Chondrocyte (in vitro differentiated cells): ENCODE measurements at regions not wholly inside any gene's neighbourhood (a gene's known extent, or its start where the extent isn't known, plus 50 kb on each side); places are given as distances from the start of the nearest gene placed in this dataset.

Source experiments
- DNase-seq: peaks from one replicate; pipeline ENCODE4 v3.0.0; 2021; ENCODE audit warnings: mixed read lengths, low spot score
- H3K27ac Mint-ChIP-seq: one replicate; pipeline ENCODE4 v1.8.0; 2021; ENCODE audit warnings: mild to moderate bottlenecking, moderate library complexity, mixed read lengths; ENCODE audit not compliant: unreplicated experiment
- H3K27me3 Mint-ChIP-seq: 2 replicates; pipeline ENCODE4 v1.8.0; 2021; ENCODE audit warnings: low read depth, mixed read lengths
- H3K36me3 Mint-ChIP-seq: 2 replicates; pipeline ENCODE4 v1.8.0; 2021; ENCODE audit warnings: low read depth, mixed read lengths
- H3K4me1 Mint-ChIP-seq: 2 replicates; pipeline ENCODE4 v1.8.0; 2021; ENCODE audit warnings: low read depth, mild to moderate bottlenecking, mixed read lengths
- H3K4me3 Mint-ChIP-seq: one replicate; pipeline ENCODE4 v1.8.0; 2021; ENCODE audit warnings: mild to moderate bottlenecking, moderate library complexity, mixed read lengths; ENCODE audit not compliant: unreplicated experiment
- H3K9me3 Mint-ChIP-seq: 2 replicates; pipeline ENCODE4 v1.8.0; 2021; ENCODE audit warnings: low read depth, mixed read lengths
- CTCF ChIP-seq: fragments of 200-600 bp; sonication (generic); IDR thresholded peaks from 2 replicates; pipeline ENCODE4 v1.5.0; 2021; ENCODE audit warnings: antibody characterized with exemption, mild to moderate bottlenecking, moderate library complexity

DNA sequence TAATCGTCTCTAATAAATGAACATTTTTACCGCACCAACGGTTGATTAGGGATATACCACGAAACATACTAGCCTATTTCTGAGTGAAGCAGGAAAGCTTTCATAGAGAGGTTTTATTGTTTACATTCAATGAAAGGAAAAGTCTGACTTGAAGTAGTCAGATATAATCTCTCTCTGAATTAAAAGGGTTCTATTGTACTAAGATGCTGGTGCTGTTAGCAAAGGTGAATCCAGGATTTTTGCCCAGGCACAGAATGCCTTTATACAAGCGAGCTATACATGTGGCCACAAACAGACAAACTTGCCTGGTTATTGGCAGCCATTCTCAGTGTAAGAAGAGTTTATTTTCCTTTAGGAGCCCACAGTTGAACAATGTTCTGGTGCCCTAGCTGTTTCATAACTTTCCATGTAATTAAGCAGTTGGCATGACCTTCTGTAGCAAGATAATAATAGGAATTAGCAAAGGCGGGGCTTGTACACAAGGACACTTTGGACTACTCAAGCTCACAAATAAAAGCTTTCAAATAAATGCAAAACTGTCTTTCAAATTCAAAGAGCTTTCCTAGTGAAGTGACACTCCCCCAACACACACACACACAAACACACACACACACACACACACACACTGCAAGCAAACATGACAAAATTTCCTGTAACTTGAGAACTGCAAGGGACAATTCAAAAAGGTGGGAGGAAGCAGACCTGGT, 198.7 kb upstream of the MAP3K1 start:
- Mint-ChIP-seq H3K27ac (peak overlapping the region; percentile 11), H3K9me3 (peaks cover 25% of the 10 kb centered on the region), H3K4me3 (no peak overlapping the region), H3K4me1 (peaks cover 34% of the 10 kb centered on the region), H3K27me3 (no peaks in the 10 kb centered on the region), H3K36me3 (peaks cover 13% of the 10 kb centered on the region)
- TF ChIP-seq CTCF, result no peak
- no peak for DNase-seq

DNA sequence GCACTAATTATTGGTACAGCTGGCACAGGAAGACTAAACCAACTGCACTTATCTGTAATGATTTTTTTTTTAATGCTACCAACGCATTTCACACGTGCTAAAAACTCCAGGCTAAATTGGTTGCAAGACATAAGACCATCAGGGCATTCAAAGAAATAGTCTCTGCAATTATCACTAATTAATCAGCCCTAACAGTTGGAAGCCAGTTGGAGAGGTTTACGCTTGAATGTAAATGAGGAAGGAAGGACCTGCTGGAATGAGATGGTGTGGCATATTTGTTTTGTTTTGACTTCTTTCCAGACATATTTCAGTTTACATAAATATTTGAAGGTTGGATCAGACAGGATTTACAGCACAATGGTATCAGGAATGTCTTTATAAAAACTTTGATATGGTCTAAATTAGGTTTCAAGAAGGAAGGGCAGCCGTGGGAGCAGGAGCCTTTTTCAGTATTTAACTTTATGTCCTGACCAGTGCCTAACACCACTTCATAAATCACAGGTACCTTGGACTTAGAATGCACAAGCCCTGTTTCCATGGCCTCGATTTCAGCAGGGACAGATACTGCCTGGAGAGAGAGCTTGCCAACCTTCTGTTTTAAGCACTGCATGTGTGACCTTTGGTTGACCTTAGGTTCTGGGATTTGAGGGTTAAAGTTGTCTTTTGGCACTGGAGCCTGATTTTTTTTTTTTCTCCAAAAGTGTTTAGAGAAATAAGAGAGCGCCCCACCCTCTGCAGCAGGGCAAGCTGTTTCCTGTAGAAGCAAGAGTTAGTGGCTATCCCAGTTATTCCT, 199.8 kb upstream of the MAP3K1 start:
- Mint-ChIP-seq H3K4me3 (no peak overlapping the region), H3K27me3 (no peaks in the 10 kb centered on the region), H3K27ac (peak overlapping the region; percentile 67), H3K9me3 (peaks cover 23% of the 10 kb centered on the region), H3K36me3 (peaks cover 18% of the 10 kb centered on the region), H3K4me1 (peaks cover 24% of the 10 kb centered on the region)
- DNase-seq, result no peak
- no peak for TF ChIP-seq CTCF

- Mint-ChIP-seq H3K9me3 (peaks cover 11% of the 10 kb centered on the region), H3K36me3 (peaks cover 10% of the 10 kb centered on the region), H3K4me3 (no peak overlapping the region), H3K27ac (no peak overlapping the region), H3K27me3 (no peaks in the 10 kb centered on the region), H3K4me1 (peaks cover 38% of the 10 kb centered on the region)
- no peak for TF ChIP-seq CTCF
- DNase-seq, result no peak
Measured at GRCh38 chr5:56612759-56613158, 202.6 kb upstream of the MAP3K1 start.

DNA sequence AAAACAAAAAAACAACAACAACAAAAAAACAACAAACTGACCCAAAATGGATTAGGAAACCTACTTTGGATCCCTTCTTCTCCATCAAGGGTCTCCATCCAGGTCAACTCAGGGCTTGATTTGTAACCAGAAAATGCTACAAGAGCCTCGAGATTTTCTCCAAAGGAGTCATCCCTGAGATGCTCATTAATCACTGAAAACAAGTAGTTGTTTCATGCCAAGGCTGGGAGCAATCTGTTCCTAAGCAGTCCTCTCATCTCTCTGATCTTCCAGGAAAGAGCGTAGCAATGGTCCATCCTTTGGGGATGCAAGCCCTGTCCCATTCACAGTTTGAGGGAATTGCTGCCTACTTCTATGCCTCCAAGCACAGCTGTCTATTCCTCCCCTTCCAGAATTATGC, 203.0 kb upstream of the MAP3K1 start:
- Mint-ChIP-seq H3K27me3 (no peaks in the 10 kb centered on the region), H3K4me1 (peaks cover 42% of the 10 kb centered on the region), H3K4me3 (no peak overlapping the region), H3K27ac (no peak overlapping the region), H3K9me3 (peaks cover 11% of the 10 kb centered on the region), H3K36me3 (peaks cover 10% of the 10 kb centered on the region)
- no peak for TF ChIP-seq CTCF
- no peak for DNase-seq

DNA sequence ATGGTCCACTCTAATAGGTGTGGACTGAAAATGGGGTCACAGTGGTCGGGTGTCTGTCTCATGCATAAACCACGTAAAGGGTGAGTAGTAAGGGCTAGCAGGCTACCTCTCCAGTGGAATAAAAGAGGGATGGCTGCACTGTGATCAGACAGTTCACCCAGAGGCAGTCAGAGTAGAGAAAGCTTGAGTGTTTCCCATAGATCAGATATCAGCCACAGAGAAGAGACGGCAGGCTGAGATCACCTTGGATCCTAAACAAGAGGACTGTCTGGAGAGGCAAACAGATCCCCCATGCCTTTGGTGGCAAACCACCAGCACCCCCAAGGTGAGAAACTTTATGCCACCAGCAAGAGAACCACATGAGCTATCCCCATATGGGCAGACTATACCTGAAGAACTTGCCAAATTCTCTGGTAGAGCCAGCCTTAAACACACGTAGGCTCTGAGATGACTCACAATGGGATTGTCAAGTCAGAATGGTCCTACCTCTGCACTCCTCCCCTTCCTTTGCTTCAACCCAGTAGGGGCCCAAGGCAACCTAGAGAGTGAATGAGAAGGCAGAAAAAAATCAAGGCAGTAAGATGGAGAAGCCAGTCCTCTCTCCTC, 205.2 kb upstream of the MAP3K1 start:
- DNase-seq, result no peak
- H3K9me3 Mint-ChIP-seq, result peaks cover 11% of the 10 kb centered on the region
- no peak overlapping the region for H3K4me3 Mint-ChIP-seq
- peaks cover 10% of the 10 kb centered on the region for H3K36me3 Mint-ChIP-seq
- no peak overlapping the region for H3K27ac Mint-ChIP-seq
- H3K27me3 Mint-ChIP-seq, result no peaks in the 10 kb centered on the region
- TF ChIP-seq CTCF, result no peak
- peaks cover 44% of the 10 kb centered on the region for H3K4me1 Mint-ChIP-seq
